ENCODE measurements at regions not wholly inside any gene's neighbourhood (a gene's known extent, or its start where the extent isn't known, plus 50 kb on each side); places are given as distances from the start of the nearest gene placed in this dataset.

- DNase-seq (ENCODE audit: low read depth in 2 of 2) = no peak
These were observed 72.6 kb upstream of the CAPRIN2 start for GRCh38 chr12:30827101-30828066.

DNA sequence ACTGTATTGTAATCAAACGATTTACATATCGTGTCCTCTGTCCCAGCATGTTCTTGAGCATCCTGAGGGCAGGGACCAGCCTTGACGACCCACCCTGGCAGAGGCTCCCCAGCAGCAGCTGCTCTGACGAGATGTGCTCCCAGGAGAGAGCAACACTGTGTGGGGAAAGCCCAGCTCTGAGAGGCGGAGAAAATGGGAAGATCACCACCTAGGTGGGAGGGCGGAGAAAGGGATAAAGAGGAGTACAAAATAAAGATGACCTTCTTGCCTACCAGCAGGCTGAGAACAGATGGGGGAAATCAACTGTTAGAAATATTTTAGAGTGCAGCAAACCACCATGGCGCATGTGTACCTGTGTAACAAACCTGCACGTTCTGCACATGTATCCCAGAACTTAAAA, 71.5 kb upstream of the CAPRIN2 start:
- no peak for DNase-seq (ENCODE audit: low read depth in 2 of 2)

DNA sequence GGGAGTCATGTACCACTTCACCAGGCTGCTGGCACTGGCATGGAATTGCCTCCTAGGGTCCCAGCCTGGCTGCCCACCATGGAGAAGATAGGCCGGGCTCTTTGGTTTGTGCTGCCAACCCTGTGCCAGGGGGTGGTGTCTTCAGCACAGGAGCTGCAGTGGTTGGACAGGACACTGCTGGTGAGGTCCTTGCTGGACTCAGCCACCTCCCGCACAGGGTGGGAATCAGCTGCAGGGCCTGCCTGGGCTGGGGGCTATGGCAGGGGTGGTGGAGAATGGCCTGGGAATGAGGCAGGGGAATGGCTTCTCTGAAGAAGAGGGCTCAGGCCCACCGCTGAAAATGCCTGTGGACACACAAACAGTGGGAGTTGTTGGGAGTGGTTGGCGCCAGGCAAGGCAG, 70.6 kb upstream of the CAPRIN2 start:
- DNase-seq (ENCODE audit: low read depth in 2 of 2) = no peak

DNA sequence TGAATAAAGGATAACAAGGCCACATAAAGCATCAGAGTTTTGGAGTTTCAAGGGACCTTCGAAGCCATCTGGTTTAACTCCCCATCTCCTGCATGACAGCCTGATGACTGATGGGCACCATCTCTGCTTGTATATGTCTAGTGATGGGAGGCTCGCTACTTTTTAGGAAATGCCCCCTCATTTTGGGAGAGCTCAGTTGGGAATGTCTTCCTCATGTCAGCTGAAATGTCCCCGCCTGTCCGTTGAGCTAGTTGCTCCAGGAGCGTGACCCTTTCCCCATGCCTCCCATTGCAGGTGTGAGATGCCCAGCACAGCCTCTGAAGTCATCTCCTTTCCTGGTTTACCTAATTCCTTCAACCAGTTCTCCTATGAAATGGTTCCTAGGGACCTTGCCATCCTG, 69.6 kb upstream of the CAPRIN2 start:
- no peak for DNase-seq (ENCODE audit: low read depth in 2 of 2)

DNA sequence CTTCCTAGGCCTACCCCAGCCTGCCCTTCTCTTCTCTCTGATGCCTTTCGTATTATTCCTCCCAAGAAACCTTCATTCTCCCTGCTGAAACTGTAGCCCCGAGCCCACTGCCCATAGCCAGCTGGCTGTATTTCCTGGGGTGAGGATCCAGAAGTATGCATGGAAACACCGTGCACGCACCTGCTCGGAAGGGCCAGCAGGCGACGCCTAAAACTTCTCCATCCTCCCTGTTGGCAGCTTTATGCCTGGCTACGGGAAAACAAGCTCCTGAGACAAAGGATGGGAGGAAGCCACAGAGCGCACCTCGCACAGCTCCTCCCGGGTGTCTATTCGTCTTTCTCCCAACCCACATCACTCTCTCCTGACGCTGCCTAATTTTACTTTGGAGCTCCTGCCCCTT, 69.0 kb upstream of the CAPRIN2 start:
- DNase-seq (ENCODE audit: low read depth in 2 of 2) = no peak

GRCh38 chr12:30823156-30823699, 68.5 kb upstream of the CAPRIN2 start:
- no peak for DNase-seq (ENCODE audit: low read depth in 2 of 2)

DNA sequence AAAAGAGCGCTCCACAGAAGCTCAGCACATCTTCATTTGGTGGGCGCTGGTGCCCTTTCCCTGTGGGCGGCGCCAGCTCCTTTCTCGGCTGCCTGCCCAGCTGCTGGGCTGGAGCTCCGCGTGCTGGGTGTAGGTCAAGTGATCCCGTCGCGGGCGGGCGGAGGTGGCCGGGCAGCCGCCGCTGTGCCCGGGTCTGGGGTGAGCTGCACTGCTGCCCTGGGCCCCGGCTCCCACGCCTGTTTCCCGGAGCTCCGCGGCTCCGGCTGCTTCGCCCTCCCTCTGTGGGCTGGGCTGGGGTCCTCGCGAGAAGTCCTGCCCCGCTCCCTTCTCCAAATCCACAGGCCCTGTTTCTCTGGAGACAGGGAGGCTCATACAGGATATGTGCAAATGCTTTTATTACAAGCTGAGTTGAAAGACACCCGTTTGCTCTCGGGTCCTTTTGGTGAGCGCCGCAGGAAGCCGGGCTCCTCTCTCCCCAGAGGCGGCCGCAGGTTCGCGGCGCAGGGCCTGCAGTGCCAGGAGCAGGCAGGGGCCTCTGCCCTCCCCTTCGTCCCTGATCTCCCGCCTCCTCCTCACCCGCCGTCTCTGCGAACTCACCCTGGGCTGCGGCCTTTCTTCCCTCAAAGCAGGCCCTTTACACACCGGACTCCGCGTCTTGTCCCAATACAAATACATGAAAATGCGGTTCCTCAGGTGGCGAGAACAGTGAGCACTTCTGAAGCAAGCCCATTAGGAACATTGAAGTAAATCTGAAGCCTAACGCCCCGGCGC, 67.8 kb upstream of the CAPRIN2 start:
- no peak for DNase-seq (ENCODE audit: low read depth in 2 of 2)

DNA sequence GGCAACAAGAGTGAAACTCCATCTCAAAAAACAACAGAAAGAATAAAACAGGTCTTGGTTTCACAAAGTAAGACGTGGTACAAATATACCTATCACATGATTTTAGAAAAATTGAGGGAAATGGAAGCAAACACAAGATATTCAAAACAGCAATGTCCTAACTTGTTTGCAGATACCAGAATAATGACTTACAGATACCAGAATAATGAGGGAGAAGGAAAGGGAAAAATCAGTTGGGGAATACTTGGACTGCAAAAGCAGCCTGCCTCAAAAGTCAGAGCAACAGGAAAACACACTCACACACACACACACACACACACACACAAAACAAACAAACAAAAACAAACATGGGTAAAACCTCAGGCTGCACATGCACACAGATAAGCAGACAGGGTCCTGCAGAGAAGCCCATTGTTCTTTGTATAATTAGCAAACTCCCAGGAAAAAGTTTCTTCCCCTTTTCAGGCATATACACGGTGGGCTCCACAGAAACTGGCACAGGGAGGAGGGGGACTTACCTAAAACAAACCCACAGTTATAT, 65.7 kb upstream of the CAPRIN2 start:
- no peak for DNase-seq (ENCODE audit: low read depth in 2 of 2)

GRCh38 chr12:30818562-30818961, 63.8 kb upstream of the CAPRIN2 start:
- no peak for DNase-seq (ENCODE audit: low read depth in 2 of 2)

DNA sequence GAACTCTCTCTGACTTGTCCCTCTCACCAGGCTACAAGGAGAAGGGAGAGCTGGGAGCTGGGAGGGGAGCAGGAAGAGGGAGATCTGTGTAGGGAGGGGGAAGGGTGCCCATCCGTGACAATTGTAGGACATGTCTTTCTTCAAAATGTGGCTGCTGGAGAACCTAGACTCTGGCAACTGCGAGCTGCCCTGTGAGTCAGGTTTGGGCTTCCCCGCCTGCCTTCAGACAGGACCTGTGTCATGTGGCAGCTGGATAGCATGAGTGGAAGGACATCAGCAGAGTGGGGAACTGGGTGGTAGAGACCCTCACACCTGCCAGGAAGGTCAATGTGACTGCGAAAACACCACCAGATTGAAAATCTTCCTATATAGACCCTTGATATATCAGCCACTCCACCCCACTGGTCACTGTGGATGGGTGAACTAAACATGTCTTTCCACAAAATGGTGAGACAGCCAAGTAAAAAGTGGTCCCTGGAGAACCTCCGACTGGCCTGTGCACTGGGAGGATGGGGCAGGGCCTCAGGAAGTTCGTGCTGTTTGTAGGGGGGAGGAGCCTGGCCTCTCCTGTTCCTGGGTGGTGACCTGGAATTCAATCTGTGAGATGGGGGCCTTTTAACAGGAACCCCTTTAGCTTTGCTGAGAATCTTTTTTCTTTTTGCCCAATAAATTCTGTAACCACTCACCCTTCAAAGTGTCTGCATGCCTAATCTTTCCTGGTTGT, 62.2 kb upstream of the CAPRIN2 start:
- no peak for DNase-seq (ENCODE audit: low read depth in 2 of 2)

- DNase-seq (ENCODE audit: low read depth in 2 of 2) = no peak
These were observed 59.5 kb upstream of the CAPRIN2 start for GRCh38 chr12:30814295-30814655.

DNA sequence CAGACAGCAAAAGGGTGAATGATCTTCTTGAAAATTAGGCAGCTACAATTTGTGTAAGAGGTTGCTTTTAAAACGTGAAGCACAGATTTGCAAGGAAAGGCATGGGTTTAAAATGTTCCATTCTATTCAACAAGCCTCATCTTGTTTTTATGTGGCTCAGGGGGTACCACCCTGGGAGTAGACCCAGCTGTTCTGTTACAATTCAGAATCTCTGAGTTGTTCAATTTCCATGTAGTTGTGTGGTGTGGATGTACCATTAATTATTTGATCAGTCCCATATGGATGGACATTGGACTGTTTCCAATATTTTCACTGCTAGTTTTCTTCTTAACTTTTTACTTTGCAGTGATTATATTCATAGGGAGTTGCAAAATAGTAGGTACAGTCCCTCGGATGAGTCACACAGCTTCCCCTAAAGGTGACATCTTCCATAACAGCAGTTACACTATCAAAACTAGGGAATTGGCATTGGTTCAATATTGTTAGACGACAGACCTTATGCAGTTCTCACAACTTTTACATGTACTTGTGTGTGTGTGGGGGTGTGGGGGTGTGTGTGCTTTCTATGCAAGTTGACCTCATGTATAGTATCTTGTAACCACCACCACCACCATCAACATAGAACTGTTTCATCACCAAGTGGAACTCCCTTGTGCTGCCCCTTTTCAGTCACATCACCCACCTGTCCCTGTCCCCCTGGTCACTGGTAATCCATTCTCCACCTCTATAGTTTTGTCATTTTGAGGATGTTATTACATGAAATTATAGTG, 59.0 kb upstream of the CAPRIN2 start:
- DNase-seq (ENCODE audit: low read depth in 2 of 2) = no peak

DNA sequence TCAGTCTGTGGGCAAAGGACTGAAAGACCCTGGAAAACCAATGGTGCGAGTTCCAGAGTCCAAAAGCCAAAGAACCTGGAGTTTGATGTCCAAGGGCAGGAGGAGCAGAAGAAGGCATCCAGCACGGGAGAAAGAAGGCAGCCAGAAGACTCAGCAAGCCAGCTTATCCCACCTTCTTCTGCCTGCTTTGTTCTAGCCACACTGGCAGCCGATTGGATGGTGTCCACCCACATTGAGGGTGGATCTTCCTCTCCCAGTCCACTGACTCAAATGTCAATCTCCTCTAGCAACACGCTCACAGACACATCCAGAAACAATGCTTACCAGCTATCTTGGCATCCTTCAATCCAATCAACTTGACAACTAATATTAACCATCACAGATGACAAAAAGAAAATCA, 57.2 kb upstream of the CAPRIN2 start:
- DNase-seq (ENCODE audit: low read depth in 2 of 2) = no peak

DNA sequence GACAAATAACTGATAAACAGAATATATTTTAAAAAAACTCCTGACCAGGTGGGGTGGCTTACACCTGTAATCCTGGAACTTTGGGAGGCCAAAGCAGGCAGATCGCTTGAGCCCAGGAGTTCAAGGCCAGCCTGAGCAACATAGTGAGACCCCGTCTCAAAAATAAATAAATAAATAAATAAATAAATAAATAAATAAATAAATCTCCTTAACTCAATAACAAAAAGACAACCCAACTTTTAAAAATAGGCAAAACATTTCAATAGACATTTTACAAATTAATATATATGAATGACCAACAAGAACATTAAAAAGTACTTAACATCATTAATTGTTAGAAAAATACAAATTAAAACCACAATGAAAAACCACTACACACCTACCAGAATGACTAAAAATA, 56.2 kb upstream of the CAPRIN2 start:
- DNase-seq (ENCODE audit: low read depth in 2 of 2) = no peak

GRCh38 chr12:30807695-30808034, 52.9 kb upstream of the CAPRIN2 start:
- DNase-seq (ENCODE audit: low read depth in 2 of 2) = no peak

DNA sequence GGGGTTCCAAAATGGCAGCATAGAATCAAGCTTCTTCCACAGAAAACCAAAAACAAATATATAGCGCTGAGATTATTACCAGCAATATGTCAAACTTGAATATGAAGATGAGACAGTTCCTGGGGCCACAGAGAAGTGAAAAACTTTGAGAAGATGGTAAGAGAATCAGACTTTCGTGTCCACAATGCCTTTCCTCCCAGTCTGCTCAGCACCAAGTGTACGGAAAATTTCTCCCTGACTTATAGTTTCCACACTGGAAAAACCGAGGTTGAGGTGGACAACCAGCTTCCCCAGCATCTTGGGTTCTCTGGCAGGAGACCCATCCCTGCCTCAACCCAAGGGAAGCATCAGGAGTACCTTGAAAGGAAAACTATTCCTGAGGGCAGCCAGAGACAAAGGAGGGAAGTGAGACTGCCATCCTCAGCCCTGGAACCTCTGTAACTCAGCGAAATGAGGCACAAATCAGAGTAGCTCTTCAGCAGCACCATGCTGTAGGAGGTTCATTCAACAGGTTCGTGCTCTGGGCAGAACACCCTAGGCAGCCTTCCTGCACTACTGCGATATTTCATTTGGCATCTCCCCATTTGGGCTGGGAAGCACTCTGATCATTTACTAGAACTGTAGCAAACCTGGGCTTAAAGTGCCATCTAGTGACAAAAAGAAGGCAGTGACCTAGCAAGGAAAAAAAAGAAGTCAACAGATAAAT, 52.4 kb upstream of the CAPRIN2 start:
- peak; percentile 53 to 55 for DNase-seq (ENCODE audit: low read depth in 2 of 2)

DNA sequence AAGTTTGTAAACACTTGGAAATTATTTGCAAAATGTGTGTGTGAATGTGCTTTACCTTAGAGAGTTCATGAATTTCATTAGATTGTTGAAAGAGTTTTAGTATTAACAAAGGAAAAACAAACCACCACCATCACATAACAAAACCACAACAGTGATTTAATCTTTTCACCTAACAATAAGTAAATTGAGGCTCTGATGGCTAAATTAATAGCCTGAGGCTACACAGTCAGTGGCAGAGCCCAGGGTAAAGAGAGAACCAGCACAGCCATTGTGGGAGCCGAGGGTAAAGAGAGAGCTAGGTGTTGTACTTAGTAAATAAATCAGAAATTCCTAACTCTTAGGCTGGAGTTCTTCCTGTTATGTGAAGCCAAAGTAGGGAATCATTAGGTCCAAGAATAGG, 51.2 kb upstream of the CAPRIN2 start:
- no peak for DNase-seq (ENCODE audit: low read depth in 2 of 2)

Measured in fibroblast of skin of left biceps (primary cell).